T-cell (primary cell): ENCODE measurements at regions not wholly inside any gene's neighbourhood (a gene's known extent, or its start where the extent isn't known, plus 50 kb on each side); places are given as distances from the start of the nearest gene placed in this dataset.

Source experiments
- ATAC-seq, 4 experiments: fragments of 200-7000 bp in 3 of 4; fragments of 150-1000 bp in 1 of 4; cut with Tn5 transposase; replicated peaks in 1 of 4; 1 replicate in 3 of 4; 2 replicates in 1 of 4; pipeline ENCODE4 v1.10.0; 2021; ENCODE audit warnings: moderate library complexity in 3 of 4, mild to moderate bottlenecking in 2 of 4, moderate number of reproducible peaks in 1 of 4
- CTCF ChIA-PET, 2 donors: fragments of 300-600 bp; sonication (Branson Sonifier 250); formaldehyde crosslinking; loops; one replicate each; lab custom pipeline; 2022; ENCODE audit warnings: antibody characterized with exemption in 2 of 2; lab: Charles Lee
- POLR2A ChIA-PET, 2 donors: fragments of 300-600 bp; sonication (Branson Sonifier 250); formaldehyde crosslinking; loops; one replicate each; lab custom pipeline; 2022; ENCODE audit warnings: antibody characterized with exemption in 2 of 2; lab: Charles Lee
- DNase-seq, 35 experiments: peaks; one replicate each; pipeline versions ENCODE4 v3.0.0 to v3.0.0-alpha.2; 2013 to 2023
- H3K27ac ChIP-seq: one replicate; pipeline ENCODE4 v1.5.1; 2013; ENCODE audit warnings: low read length
- H3K27me3 ChIP-seq, 2 experiments: replicated peaks in 1 of 2; 1 replicate in 1 of 2; 2 replicates in 1 of 2; pipeline versions ENCODE4 v1.6.1 to v1.7.0; 2013; ENCODE audit warnings: low read length in 1 of 2, mixed read lengths in 1 of 2; ENCODE audit not compliant: control insufficient read depth in 2 of 2, insufficient read depth in 2 of 2; ENCODE audit errors: extremely low read depth in 1 of 2
- H3K36me3 ChIP-seq, 2 donors: 1 replicate in 1 of 2; 2 replicates in 1 of 2; pipeline versions ENCODE4 v1.6.1 to v1.7.0; 2013; ENCODE audit warnings: low read length in 1 of 2; ENCODE audit not compliant: control insufficient read depth in 2 of 2, insufficient read depth in 1 of 2; ENCODE audit errors: extremely low read depth in 1 of 2
- H3K4me1 ChIP-seq, 2 experiments: 1 replicate in 1 of 2; 2 replicates in 1 of 2; pipeline versions ENCODE4 v1.6.1 to v1.7.0; 2013; ENCODE audit warnings: low read length in 2 of 2, mixed read lengths in 1 of 2; ENCODE audit not compliant: insufficient read depth in 2 of 2, control insufficient read depth in 1 of 2; ENCODE audit errors: extremely low read depth in 1 of 2
- H3K4me3 ChIP-seq, 2 donors: 1 replicate in 1 of 2; 2 replicates in 1 of 2; pipeline versions ENCODE4 v1.5.1 to v1.7.0; 2013; ENCODE audit warnings: mild to moderate bottlenecking in 2 of 2, low read length in 1 of 2, moderate library complexity in 1 of 2; ENCODE audit not compliant: control insufficient read depth in 1 of 2; ENCODE audit errors: extremely low read depth in 1 of 2
- H3K9me3 ChIP-seq: 2 replicates; pipeline ENCODE4 v1.7.0; 2013
- H3K27ac Mint-ChIP-seq, 2 donors: one replicate each; pipeline ENCODE4 v1.8.0; 2020 to 2021; ENCODE audit warnings: mild to moderate bottlenecking in 2 of 2, mixed read lengths in 2 of 2
- H3K27me3 Mint-ChIP-seq, 2 donors: one replicate each; pipeline ENCODE4 v1.8.0; 2021 to 2022; ENCODE audit warnings: mixed read lengths in 2 of 2
- H3K36me3 Mint-ChIP-seq: one replicate; pipeline ENCODE4 v1.8.0; 2021; ENCODE audit warnings: mixed read lengths
- H3K4me1 Mint-ChIP-seq, 3 donors: one replicate each; pipeline ENCODE4 v1.8.0; 2020 to 2022; ENCODE audit warnings: mixed read lengths in 3 of 3, mild to moderate bottlenecking in 1 of 3
- H3K4me3 Mint-ChIP-seq, 3 donors: one replicate each; pipeline ENCODE4 v1.8.0; 2020 to 2022; ENCODE audit warnings: mild to moderate bottlenecking in 3 of 3, mixed read lengths in 3 of 3, moderate library complexity in 3 of 3
- H3K9me3 Mint-ChIP-seq, 3 donors: one replicate each; pipeline ENCODE4 v1.8.0; 2020 to 2022; ENCODE audit warnings: mixed read lengths in 3 of 3
- WGBS: methylation state at CpG from one replicate; pipeline ENCODE4 v1.1.5; 2013; ENCODE audit warnings: missing lambda C conversion rate; ENCODE audit not compliant: insufficient coverage; 5-methylcytosine and 5-hydroxymethylcytosine counted together

GRCh38 chr1:177547200-177547599, 376.4 kb downstream of the BRINP2 start:
- H3K27me3 ChIP-seq: no peaks in the 10 kb centered on the region
- no peak overlapping the region for H3K27ac ChIP-seq
- ChIA-PET CTCF (no interaction called here), POLR2A (no interaction called here)
- WGBS: no CpG with 5 or more reads among the region's 3 CpGs
- H3K27ac Mint-ChIP-seq: no peak overlapping the region
- no peaks in the 10 kb centered on the region for H3K9me3 ChIP-seq
- no peaks in the 10 kb centered on the region for H3K4me1 Mint-ChIP-seq
- H3K36me3 Mint-ChIP-seq: no peaks in the 10 kb centered on the region
- H3K4me3 Mint-ChIP-seq: no peak overlapping the region
- H3K4me3 ChIP-seq: no peak overlapping the region
- DNase-seq: no peak
- no peak for ATAC-seq
- no peaks in the 10 kb centered on the region for H3K4me1 ChIP-seq
- H3K9me3 Mint-ChIP-seq: peaks cover 3 to 26% (median 11%) of the 10 kb centered on the region in 3 donors
- H3K36me3 ChIP-seq: no peaks in the 10 kb centered on the region
- no peaks in the 10 kb centered on the region for H3K27me3 Mint-ChIP-seq

GRCh38 chr1:177546346-177546745, 375.6 kb downstream of the BRINP2 start:
- H3K4me3 Mint-ChIP-seq: no peak overlapping the region
- ATAC-seq (no peak), DNase-seq (no peak)
- no peaks in the 10 kb centered on the region for H3K4me1 Mint-ChIP-seq
- no peak overlapping the region for H3K27ac ChIP-seq
- ChIA-PET CTCF (interaction anchor here in 1 of 2 donors (0.7 kb wide), 1 partner anchor 13 kb away, joined by 4 read pairs; no protein-coding TSS in a partner anchor), POLR2A (no interaction called here)
- H3K27me3 Mint-ChIP-seq: no peaks in the 10 kb centered on the region
- H3K27me3 ChIP-seq: no peaks in the 10 kb centered on the region
- H3K4me1 ChIP-seq: no peaks in the 10 kb centered on the region
- no peaks in the 10 kb centered on the region for H3K36me3 ChIP-seq
- no peaks in the 10 kb centered on the region for H3K36me3 Mint-ChIP-seq
- H3K4me3 ChIP-seq: no peak overlapping the region
- no peak overlapping the region for H3K27ac Mint-ChIP-seq
- H3K9me3 ChIP-seq: no peaks in the 10 kb centered on the region
- H3K9me3 Mint-ChIP-seq: peaks cover 3 to 26% (median 10%) of the 10 kb centered on the region in 3 donors

- Histone ChIP-seq H3K9me3 (no peaks in the 10 kb centered on the region), H3K27ac (no peak overlapping the region), H3K4me3 (no peak overlapping the region), H3K36me3 (no peaks in the 10 kb centered on the region), H3K27me3 (no peaks in the 10 kb centered on the region), H3K4me1 (no peaks in the 10 kb centered on the region)
- Mint-ChIP-seq H3K27me3 (no peaks in the 10 kb centered on the region), H3K27ac (no peak overlapping the region), H3K36me3 (no peaks in the 10 kb centered on the region), H3K9me3 (peaks cover 15 to 21% (median 20%) of the 10 kb centered on the region in 3 donors), H3K4me1 (no peaks in the 10 kb centered on the region), H3K4me3 (no peak overlapping the region)
- ATAC-seq (no peak), DNase-seq (no peak)
- 88% methylated on average over 1 of the region's 1 CpG for whole genome bisulfite sequencing
- POLR2A ChIA-PET: no interaction called here
- CTCF ChIA-PET: no interaction called here
Measured at GRCh38 chr1:177526201-177526600, 355.4 kb downstream of the BRINP2 start.

- Histone ChIP-seq H3K4me1 (no peaks in the 10 kb centered on the region), H3K27ac (no peak overlapping the region), H3K36me3 (no peaks in the 10 kb centered on the region), H3K4me3 (no peak overlapping the region), H3K9me3 (no peaks in the 10 kb centered on the region), H3K27me3 (no peaks in the 10 kb centered on the region)
- Mint-ChIP-seq H3K36me3 (no peaks in the 10 kb centered on the region), H3K4me3 (no peak overlapping the region), H3K4me1 (no peaks in the 10 kb centered on the region), H3K27ac (no peak overlapping the region), H3K27me3 (no peaks in the 10 kb centered on the region), H3K9me3 (peaks cover 11 to 27% (median 20%) of the 10 kb centered on the region in 3 donors)
- DNase-seq: no peak
- CTCF ChIA-PET: no interaction called here
- no peak for ATAC-seq
- POLR2A ChIA-PET: no interaction called here
- WGBS: 75% methylated on average over 2 of the region's 2 CpGs
Measured at GRCh38 chr1:177525176-177525575, 354.4 kb downstream of the BRINP2 start.

GRCh38 chr1:177517546-177517945, 346.8 kb downstream of the BRINP2 start:
- Mint-ChIP-seq H3K4me3 (no peak overlapping the region), H3K27me3 (no peaks in the 10 kb centered on the region), H3K4me1 (no peaks in the 10 kb centered on the region), H3K27ac (no peak overlapping the region), H3K9me3 (peaks cover 0 to 34% (median 11%) of the 10 kb centered on the region in 3 donors), H3K36me3 (no peaks in the 10 kb centered on the region)
- no peak overlapping the region for H3K27ac ChIP-seq
- H3K36me3 ChIP-seq: no peaks in the 10 kb centered on the region
- no peak overlapping the region for H3K4me3 ChIP-seq
- no peaks in the 10 kb centered on the region for H3K27me3 ChIP-seq
- ChIA-PET CTCF (no interaction called here), POLR2A (no interaction called here)
- no peaks in the 10 kb centered on the region for H3K4me1 ChIP-seq
- no peak for ATAC-seq
- 13% methylated on average over 1 of the region's 3 CpGs for WGBS
- DNase-seq: no peak
- no peaks in the 10 kb centered on the region for H3K9me3 ChIP-seq

GRCh38 chr1:177514207-177514606, 343.4 kb downstream of the BRINP2 start:
- no peaks in the 10 kb centered on the region for H3K36me3 ChIP-seq
- ATAC-seq (no peak), DNase-seq (no peak)
- no peaks in the 10 kb centered on the region for H3K36me3 Mint-ChIP-seq
- no peak overlapping the region for H3K4me3 Mint-ChIP-seq
- ChIA-PET POLR2A (no interaction called here), CTCF (no interaction called here)
- no peaks in the 10 kb centered on the region for H3K27me3 ChIP-seq
- H3K9me3 Mint-ChIP-seq: peaks cover 10 to 21% (median 17%) of the 10 kb centered on the region in 3 donors
- H3K27ac Mint-ChIP-seq: no peak overlapping the region
- H3K4me1 Mint-ChIP-seq: no peaks in the 10 kb centered on the region
- no peak overlapping the region for H3K27ac ChIP-seq
- H3K9me3 ChIP-seq: no peaks in the 10 kb centered on the region
- H3K4me1 ChIP-seq: no peaks in the 10 kb centered on the region
- H3K27me3 Mint-ChIP-seq: no peaks in the 10 kb centered on the region
- no peak overlapping the region for H3K4me3 ChIP-seq

- no peak overlapping the region for H3K4me3 ChIP-seq
- H3K27me3 Mint-ChIP-seq: no peaks in the 10 kb centered on the region
- WGBS: 75% methylated on average over 2 of the region's 5 CpGs
- DNase-seq (no peak), ATAC-seq (no peak)
- H3K27ac Mint-ChIP-seq: no peak overlapping the region
- no peak overlapping the region for H3K4me3 Mint-ChIP-seq
- H3K4me1 Mint-ChIP-seq: no peaks in the 10 kb centered on the region
- no peak overlapping the region for H3K27ac ChIP-seq
- CTCF ChIA-PET: no interaction called here
- no peaks in the 10 kb centered on the region for H3K36me3 ChIP-seq
- no peaks in the 10 kb centered on the region for H3K36me3 Mint-ChIP-seq
- H3K9me3 ChIP-seq: no peaks in the 10 kb centered on the region
- H3K9me3 Mint-ChIP-seq: peaks cover 13 to 19% (median 16%) of the 10 kb centered on the region in 3 donors
- POLR2A ChIA-PET: no interaction called here
- H3K4me1 ChIP-seq: no peaks in the 10 kb centered on the region
- no peaks in the 10 kb centered on the region for H3K27me3 ChIP-seq
Measured at GRCh38 chr1:177511036-177511435, 340.3 kb downstream of the BRINP2 start.
